ENCODE measurements at regions not wholly inside any gene's neighbourhood (a gene's known extent, or its start where the extent isn't known, plus 50 kb on each side); places are given as distances from the start of the nearest gene placed in this dataset.

DNA sequence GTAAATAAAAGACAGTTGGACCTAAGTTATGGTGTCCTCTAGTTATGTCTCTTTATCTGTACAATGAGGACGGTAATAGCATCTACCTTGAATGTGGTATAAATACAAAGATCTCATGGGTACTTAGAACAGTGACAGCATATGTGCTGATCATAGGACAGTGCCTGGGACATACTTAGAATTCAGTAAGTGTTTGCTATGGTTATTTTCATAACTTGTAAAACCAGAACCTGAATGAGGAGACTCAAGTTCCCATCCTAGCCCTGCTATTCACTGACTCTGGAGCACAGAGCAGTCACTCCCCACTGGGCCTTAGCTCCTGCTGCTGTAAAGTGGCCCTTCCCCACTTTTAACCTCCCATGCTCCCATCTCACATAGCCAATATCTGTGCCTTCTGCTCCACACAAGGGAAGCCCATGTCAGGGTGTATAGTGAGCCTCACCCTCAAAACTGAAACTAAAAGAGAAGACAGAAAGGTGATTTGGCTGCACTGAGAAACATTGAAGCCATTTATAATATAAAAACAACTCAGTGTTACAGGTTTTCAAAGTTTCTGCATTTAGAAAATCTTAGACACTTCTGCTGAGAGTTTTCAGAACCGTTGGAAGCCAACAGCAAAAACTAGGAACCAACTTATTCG lies 225.4 kb upstream of the UBE2E2 start:
- H3K4me3 ChIP-seq (ENCODE audit: low read depth, low read length), result no peak overlapping the region
- no peak for DNase-seq (ENCODE audit: low read depth)

GRCh38 chr3:22979581-22979980 lies 223.5 kb upstream of the UBE2E2 start:
- DNase-seq (ENCODE audit: low read depth), result no peak
- H3K4me3 ChIP-seq (ENCODE audit: low read depth, low read length), result no peak overlapping the region

DNA sequence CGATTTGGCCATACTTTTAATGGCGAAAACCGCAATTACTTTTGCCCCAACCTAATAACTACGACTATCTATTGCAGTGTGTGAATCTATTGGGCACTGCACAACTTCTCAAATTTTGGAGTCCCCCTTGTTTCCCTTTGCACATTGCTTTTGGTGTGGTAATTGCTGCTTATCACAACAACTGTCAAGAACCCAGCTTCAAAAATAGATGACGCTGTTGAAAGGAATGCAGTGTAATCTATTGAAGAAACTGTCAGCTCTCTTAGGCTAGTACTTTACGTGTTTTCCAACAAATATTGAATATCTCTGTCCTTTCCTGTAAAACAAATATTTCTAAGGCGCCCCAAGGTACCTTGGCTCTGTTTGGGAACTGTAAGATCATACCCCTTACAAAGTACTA lies 222.8 kb upstream of the UBE2E2 start:
- no peak overlapping the region for H3K4me3 ChIP-seq (ENCODE audit: low read depth, low read length)
- peak; percentile 1 for DNase-seq (ENCODE audit: low read depth)

- DNase-seq (ENCODE audit: low read depth), result peak; percentile 4
- H3K4me3 ChIP-seq (ENCODE audit: low read depth, low read length), result no peak overlapping the region
Measured at GRCh38 chr3:22981166-22981565, 222.0 kb upstream of the UBE2E2 start.

GRCh38 chr3:22981861-22982260 lies 221.3 kb upstream of the UBE2E2 start:
- no peak overlapping the region for H3K4me3 ChIP-seq (ENCODE audit: low read depth, low read length)
- no peak for DNase-seq (ENCODE audit: low read depth)

- H3K4me3 ChIP-seq (ENCODE audit: low read depth, low read length), result no peak overlapping the region
- DNase-seq (ENCODE audit: low read depth), result no peak
Measured at GRCh38 chr3:22982981-22983587, 220.0 kb upstream of the UBE2E2 start.

DNA sequence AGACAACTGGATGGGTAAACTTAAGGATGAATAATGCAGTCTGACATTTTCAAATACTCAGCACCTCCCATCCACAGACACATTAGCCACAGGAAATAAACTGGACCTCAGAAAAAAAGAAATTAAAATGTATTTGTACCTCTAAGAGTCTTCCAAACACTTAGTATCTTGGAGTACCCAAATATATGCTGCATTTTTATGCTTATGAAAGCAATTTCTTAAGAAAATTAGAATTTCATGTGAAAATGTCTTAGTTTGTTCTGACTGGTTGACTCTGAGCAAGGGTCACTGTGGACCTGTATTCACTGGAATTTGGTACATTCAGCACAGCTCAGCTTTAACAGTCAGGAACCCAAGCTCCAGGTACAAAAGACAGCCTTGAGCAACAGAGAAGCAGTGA lies 216.2 kb upstream of the UBE2E2 start:
- no peak for DNase-seq (ENCODE audit: low read depth)
- no peak overlapping the region for H3K4me3 ChIP-seq (ENCODE audit: low read depth, low read length)

DNA sequence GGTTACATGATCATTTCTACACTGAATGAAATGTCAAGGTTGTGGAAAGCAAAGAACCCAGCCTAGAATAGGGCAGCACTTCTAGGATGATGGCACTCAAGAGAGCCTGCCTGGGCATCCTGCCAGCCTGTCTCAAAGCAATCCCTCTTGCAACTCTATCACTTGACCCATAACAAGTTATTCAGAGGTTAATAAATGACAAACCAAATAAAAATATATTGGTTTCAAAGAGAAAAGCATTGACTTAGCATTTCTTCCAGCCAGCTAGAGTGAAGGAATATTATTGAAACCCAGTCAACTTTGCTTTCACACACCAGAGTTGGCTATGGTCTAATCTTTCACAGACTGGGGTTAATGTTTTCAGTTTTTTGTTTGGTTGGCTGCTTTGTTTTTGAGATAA lies 214.6 kb upstream of the UBE2E2 start:
- DNase-seq (ENCODE audit: low read depth), result no peak

GRCh38 chr3:22989716-22990115 lies 213.4 kb upstream of the UBE2E2 start:
- H3K4me3 ChIP-seq (ENCODE audit: low read depth, low read length), result no peak overlapping the region
- no peak for DNase-seq (ENCODE audit: low read depth)

More for the DNA sequence above, 214.6 kb upstream of the UBE2E2 start:
- H3K4me3 ChIP-seq (ENCODE audit: low read depth, low read length), result no peak overlapping the region

DNA sequence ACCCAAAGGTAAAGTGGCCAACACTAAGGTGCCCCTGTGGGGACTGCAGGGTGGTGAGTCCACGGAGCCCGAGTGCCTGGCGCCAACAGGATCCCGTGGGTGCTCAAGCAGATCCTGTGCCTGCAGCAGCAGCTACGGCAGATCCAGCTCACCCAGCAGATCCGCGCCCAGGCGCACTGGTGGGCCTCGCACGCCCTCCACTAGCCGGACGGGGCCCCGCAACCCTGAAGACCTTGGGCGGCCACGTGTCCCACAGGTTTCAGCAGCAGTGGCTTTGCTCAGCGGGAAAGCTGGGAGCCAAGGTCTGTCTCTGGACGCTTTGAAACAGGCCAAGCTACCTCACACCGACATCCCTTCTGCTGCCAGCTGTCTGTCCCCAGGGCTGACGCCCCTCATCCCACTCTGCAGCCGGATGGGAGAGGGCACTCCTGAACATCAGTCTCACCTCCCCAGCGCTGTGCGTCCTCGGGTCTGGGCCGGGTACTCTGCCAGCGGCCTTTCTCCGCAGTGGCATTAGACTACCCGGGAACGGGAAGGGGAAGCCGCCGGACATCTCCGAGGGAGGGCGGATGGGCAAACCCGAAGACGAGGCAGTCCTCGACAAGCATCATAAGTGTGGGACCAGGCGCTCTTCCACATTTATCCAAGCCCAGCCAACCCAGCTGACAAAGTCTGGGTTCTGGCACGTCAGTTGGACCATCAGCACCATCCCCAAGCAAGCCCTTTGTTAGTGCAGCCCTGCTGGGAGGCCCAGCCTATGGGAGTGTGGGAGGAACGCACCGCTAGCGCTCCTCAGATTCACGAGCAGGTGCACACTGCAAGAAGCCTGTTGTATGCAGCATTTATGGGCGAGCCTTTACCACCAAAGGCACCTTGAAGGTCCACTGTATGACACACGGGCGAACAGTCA lies 212.6 kb upstream of the UBE2E2 start:
- no peak overlapping the region for H3K4me3 ChIP-seq (ENCODE audit: low read depth, low read length)
- DNase-seq (ENCODE audit: low read depth), result no peak

GRCh38 chr3:22994781-22995180 lies 208.3 kb upstream of the UBE2E2 start:
- DNase-seq (ENCODE audit: low read depth), result no peak
- no peak overlapping the region for H3K4me3 ChIP-seq (ENCODE audit: low read depth, low read length)

GRCh38 chr3:22996920-22997571 lies 206.1 kb upstream of the UBE2E2 start:
- H3K4me3 ChIP-seq (ENCODE audit: low read depth, low read length), result no peak overlapping the region
- no peak for DNase-seq (ENCODE audit: low read depth)

DNA sequence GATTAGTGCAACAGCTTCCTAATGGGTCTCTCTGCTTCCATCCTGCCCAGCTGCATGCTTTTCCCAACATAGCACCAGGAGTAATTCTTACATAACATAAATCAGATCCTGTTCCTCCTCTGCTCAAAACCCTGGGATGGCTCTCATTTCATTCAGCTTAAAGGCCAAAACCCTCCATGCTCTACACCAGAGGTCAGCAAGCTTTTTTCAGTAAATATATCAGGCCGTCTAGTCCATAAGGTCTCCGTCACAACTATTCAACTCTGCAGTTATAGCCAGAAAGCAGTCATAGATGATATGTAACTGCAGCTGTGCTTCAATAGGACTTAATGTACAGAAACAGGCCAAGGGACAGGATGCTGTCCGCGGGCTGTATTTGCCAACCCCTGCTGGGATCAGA lies 202.8 kb upstream of the UBE2E2 start:
- no peak overlapping the region for H3K4me3 ChIP-seq (ENCODE audit: low read depth, low read length)
- no peak for DNase-seq (ENCODE audit: low read depth)

DNA sequence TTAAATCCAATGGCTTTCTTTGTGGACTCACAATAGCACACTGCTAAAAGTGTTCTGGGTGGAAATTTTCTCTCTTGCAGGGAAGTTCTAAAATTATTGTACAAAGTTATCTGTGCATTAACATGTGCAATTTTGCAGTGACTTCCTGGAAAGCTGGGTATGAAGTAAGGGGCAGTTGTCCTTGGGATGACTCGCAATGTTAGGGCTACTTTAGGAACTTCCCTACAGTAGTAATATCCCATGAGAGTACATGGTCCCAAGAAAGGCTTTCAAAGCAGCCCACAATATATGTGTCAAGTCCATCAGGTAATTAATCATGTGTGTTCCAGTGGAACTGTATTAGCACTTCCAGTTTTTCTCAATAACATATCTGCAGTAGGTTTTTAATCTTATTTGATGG lies 201.0 kb upstream of the UBE2E2 start:
- DNase-seq (ENCODE audit: low read depth), result no peak
- H3K4me3 ChIP-seq (ENCODE audit: low read depth, low read length), result no peak overlapping the region

DNA sequence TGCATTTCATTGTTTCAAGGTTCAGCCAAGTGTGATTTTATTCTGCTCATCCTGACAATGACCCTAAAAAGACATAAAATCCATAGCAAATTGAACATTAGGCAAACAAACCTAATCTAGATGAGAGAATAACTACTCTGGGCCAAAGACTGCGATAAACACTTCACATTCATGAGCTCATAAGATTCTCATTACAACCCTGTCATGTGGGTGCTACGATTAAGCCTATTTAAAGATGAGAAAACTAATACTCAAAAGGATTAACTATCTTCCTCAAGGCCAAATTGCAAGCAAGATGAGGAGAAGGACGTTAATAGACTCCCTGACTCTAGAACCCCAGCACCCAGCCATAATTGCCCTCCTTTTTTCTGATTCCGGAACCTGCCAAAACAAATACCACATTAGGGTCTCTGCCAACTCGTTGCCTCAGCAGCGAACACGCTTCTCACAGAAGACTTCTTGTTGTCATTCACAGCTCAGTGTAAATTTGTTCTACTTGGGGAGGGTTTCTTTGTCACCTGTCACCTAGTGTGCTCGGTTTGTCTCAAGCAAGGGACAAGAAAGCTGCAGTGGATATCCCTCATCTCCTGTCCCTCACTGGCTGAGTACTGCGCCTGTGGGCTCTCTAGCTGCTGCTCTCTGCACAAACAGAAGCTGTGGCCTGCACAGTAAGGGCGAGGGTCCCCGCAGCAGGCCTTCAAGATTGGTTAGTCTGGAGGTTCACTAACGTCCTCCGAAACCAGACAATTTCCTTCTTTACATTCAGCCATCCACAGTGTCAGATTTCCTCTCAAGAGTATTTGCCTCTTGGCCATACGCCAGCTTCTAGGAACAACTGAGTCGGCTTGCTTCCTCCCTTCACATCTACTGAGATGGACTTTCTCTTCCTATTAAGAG lies 200.0 kb upstream of the UBE2E2 start:
- no peak overlapping the region for H3K4me3 ChIP-seq (ENCODE audit: low read depth, low read length)
- peak; percentile 53 for DNase-seq (ENCODE audit: low read depth)

- DNase-seq (ENCODE audit: low read depth), result no peak
- no peak overlapping the region for H3K4me3 ChIP-seq (ENCODE audit: low read depth, low read length)
Measured at GRCh38 chr3:23003733-23004046, 199.4 kb upstream of the UBE2E2 start.

DNA sequence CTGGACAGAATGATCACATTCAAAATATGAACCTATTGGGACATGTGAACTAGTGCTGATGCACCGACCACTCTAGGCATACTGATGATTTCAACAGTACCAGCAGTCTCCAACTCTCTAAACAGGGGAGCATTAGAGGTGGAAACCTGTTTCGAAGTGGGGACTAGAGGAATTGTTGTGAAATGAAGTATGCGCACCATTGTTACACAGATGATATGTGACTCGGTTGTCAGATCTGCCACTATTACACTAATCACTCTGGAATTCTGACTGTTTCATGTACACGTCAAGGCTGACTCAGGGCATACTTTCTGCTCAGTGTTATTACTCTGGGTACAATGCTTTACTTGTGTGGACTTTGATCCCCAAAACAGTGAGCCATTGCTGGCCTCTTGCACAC lies 198.2 kb upstream of the UBE2E2 start:
- DNase-seq (ENCODE audit: low read depth), result peak; percentile 66
- H3K4me3 ChIP-seq (ENCODE audit: low read depth, low read length), result no peak overlapping the region

- no peak overlapping the region for H3K4me3 ChIP-seq (ENCODE audit: low read depth, low read length)
Measured at GRCh38 chr3:23017801-23018200, 185.3 kb upstream of the UBE2E2 start.

DNA sequence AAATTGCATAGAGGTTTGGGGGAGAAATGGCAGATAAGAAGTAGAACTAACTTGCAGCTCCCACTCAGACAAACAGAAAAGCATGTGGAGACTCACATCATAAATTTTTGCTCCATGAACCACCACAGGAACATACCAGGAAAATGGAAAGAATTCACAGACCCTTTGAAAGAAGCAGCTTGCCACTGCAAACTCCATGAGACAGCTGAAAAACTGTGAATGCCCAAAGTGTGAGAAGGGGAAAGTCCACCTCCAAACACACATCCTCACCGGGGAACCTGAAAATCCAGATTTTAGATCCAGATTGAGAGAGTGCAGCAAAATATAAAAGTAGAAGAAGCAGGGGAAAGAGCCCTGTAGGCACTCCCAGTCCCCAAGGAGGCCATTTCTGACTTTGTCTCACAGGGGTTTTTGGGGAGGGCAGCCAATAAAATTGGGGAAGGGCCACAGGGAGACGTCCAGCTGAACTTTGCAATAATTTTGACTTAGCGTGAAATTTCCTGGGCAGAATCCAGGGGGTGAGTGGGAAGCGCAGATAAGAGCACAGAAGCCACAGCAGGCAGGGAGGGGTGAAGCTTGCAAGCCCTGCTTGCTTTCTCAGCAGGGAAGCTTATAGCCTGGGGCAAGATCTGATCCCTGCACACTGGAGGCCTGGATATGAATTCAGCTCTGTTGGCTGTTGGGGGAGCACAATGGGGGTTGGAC lies 183.4 kb upstream of the UBE2E2 start:
- H3K4me3 ChIP-seq (ENCODE audit: low read depth, low read length), result no peak overlapping the region

More at GRCh38 chr3:23017801-23018200, 185.3 kb upstream of the UBE2E2 start:
- peak; percentile 23 for DNase-seq (ENCODE audit: low read depth)

More for the DNA sequence above, 183.4 kb upstream of the UBE2E2 start:
- DNase-seq (ENCODE audit: low read depth), result no peak

Data from skeletal muscle cell (primary cell).